ENCODE measurements at regions not wholly inside any gene's neighbourhood (a gene's known extent, or its start where the extent isn't known, plus 50 kb on each side); places are given as distances from the start of the nearest gene placed in this dataset.
"Not testable (repeated sequence)": the region's sequence is repeated elsewhere in the genome, so short reads cannot be mapped to it uniquely, and the experiment has no call there.

DNA sequence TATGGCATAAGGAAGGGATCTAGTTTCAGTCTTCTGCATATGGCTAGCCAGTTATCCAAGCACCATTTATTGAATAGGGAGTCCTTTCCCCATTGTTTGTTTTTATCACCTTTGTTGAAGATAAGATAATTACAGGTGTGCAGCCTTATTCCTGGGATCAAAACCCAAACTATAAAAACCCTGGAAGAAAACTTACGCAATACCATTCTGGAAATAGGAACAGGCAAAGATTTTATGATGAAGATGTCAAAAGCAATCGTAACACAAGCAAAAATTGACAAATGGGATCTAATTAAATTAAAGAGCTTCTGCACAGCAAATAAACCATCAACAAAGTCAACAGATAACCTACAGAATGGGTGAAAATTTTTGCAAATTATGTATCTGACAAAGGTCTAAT lies 128.5 kb upstream of the DCN start:
- DNase-seq: no peak

DNA sequence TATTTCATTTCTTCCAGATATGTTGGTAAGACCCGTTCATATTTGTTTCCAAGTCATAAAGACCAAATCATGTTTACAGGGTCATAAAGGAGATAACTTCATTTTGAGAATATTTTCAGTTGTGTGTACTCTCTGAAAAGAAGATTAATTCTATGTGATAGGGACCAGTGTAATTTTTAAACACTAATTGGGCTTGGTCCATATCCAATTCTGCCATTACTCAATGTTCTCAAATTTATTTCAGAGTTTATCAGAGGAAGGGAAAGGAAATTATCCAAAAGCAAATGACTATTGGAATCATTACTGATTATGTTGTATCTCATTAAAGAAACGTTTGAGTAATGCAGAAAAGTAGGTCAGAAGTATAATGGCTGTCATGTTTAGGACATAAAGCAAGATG lies 126.8 kb upstream of the DCN start:
- DNase-seq: no peak

DNA sequence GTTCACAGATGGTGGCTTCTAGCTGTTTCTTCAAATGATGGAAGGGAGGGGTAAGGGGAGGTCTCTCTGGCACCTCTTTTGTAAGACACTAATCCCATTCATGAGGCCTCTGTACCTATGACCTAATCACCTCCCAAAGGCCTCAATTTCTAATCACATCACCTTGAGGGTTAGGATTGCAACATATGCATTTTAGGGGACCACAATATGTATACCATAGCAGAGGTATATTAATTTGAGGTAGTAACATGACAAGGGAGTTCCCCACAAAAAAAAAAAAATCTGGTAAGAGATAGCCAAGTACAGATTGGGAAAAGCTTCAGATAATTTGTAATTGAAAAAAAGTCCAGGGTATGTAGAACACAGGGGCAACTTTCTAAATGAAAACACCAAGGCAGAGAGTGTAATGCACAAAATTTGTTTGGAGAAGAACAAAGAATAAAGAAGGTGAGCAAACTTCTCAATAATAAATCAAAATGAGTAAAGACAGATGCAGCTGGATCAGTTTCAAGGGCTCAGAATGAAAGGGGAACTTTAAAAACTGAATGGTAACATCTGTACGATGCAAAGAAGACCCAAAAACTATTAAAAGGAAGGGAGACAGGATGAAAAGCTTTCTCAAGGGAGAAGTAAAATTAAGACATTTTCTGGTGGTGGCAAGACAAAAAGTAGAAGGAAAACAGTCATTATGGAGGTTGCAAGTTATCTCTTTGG lies 125.5 kb upstream of the DCN start:
- no peak for DNase-seq

DNA sequence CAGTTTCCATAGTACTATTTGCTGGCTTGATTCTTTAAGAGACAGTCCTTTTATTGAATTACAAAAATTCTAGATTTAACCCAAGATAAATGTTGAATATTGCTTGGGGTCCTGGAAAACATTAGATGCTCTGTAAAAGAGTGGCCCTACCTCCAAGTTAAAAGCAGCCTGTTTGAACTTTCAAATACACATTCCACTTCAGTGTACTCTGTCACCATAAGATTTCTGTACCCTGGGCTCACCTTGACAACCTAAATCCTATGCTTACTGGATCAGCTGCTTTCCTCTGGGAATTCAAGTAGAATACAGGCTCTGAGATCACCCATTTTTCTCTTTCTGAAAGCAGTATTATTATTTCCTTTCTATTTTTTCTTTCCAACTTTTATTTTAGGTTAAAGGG lies 107.7 kb upstream of the DCN start:
- no peak for DNase-seq

DNA sequence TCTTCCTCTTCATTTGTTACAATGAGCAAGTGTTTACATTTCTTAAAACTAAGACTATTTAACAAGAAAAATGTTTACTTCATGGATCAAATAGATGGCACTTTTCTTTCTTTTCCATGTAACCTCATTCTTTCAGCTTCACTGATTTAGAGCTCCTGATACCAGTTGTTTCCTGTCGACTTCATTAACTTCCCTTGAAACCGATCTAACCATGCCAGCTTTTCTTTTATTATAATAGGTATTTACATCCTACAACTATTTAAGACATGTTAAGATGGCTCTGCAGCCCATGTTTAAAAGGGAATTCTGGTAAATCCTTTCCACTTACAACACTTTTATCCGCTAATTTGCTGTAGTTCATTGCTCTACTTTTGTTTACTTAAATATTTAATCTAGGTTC lies 107.3 kb upstream of the DCN start:
- no peak for DNase-seq

DNA sequence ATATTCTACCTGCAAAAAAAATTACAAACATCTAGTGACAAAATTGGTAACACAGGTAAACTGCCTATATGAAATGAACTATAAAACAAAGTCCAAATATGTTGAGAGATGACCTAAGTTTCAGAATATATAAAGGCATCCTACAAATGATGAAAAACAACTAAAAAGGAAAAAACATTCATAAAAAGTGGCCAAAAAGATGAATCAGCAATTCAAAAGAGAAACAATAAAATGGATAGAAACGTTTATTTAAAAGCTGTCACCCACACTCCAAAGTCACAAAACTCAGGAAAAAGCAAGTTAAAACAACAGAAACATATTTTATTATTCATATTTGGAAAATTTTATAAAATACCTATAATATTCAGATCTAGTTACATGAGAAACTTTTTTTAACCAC lies 106.5 kb upstream of the DCN start:
- DNase-seq: no peak

DNA sequence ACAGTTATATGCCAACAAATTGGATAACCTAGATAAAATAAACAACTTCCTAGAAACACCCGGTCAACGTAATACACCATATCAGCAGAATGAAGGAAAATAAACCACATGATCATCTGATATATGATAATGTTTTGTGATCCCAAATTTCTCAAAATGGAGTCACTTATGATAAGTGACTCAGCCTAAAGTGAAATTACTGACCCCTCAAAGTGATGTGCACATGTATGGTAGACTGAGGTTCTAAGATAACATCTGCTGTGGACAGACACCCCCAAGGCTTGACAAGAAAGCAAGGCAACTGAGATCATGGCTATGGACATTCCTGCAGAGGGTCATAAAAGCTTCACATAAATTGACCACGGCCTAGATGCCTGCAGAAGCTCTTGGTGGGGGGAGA lies 105.1 kb upstream of the DCN start:
- no peak for DNase-seq

DNA sequence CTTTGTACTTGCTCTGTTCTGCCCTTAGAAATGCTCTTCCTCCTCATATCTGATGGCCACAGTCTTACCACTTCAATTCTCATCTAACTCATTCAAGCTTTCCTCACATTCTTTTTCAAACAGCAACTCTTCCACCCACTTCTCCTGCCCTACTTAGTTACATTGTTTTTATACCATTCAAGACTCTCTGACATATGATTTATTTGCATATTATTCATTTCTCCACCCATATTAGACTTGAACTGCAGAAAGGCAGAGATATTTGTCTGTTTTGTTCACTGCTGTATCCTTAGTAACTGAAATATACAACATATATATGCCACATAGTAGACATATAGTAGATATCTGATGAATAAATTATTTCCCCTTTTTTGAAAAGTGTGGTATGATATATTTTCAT lies 95.5 kb upstream of the DCN start:
- no peak for DNase-seq

DNA sequence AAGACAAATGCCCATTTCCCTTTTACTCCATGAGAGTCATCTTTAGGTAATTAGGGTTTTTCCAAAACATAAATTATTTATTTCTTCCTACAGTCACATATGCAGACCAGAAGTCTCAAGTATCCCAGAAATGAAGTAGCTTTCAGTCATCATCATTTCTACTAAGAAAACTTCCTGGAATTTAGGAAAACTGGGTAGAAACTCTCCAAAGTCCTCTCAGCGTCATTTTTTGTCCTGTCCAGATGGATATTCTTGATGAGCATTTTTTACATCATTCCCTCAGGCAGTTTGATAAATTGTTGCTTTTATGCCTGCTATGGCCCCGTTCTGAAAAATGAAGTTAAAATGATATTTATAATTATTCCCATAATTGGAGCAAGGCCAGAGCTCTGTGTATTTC lies 93.9 kb upstream of the DCN start:
- DNase-seq: no peak

DNA sequence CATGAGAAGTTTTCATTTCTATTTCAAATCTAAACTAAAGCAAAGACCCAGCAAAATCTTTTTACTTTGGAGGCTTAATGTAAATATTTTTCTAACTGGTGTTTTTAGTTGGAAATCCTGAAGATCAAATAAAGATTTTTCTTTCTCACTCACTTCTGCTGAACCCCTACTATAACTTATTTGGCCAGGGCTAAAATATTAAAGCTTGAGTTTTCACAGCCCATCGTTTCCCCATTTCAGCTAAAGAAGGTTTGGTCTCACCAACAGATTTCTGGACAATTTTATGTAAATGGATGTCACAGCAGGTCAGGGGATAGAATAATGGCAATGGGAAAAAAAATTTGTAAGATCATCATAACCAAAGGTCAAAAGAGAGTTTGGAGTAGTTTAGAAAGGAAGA lies 92.7 kb upstream of the DCN start:
- no peak for DNase-seq

DNA sequence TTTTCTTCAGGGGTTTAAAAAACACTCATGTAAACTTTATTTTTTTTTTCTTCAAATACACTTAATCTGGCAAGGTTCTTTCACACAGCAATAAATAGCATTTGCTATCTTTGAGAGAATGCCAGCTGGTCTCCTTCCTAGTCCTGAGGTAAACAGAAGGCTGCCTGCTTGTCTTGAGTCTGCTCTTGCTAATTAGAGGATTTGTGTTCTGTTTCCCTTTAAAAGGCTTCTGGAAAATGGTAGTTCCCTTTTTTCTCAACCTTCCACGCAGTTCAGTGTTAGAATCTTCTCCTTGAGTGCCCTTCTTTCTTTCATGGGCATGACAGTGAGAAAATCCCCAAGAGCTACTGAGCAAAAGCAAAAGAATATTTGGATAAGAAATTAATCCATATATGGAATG lies 92.3 kb upstream of the DCN start:
- no peak for DNase-seq

DNA sequence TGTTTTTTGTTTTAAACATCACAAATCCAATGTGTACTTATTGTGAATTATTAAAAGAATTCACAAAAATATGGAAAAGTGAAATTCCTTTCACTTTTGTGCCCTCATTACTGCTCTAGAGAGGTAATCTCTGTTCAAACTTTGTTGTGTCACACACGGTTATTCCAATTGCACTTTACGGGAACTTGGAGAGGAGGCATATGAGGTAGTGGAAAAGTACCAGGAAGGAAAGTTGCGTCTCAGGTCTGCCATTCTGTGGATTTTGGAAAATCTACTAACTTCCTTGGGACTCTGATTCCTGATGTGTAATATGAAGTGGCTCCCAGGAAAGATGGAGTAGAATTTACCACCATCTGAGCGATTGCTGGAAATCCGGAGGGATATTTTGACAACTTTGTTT lies 90.9 kb upstream of the DCN start:
- DNase-seq: no peak

DNA sequence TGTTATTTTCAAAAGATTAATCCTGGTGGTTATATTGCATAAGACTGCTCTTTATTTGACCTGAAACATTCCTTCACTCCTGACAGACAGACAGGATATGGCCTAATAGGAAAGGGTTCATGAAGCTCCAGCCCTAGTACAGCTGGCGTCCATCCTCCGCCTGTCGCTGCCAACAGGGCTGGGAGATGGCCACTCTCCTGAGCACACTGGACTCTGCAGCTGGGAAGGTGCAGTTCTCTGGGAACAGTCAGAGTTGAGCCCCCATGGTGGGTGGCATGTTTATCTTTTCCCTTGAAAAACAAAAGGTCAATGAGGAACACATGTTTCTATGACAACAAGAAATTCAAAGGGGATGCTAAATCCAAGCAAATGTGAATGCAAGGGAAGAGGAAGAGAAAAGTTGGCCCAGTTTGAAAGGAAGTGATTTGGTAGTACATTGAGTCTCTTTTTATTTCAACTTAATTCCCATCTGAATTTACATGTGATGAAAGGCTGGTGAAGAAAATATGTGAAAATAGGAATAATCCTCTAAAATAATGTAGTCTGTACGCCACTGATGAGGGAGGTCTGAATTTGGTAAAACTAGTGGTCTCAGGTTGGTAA lies 89.9 kb upstream of the DCN start:
- no peak for DNase-seq

DNA sequence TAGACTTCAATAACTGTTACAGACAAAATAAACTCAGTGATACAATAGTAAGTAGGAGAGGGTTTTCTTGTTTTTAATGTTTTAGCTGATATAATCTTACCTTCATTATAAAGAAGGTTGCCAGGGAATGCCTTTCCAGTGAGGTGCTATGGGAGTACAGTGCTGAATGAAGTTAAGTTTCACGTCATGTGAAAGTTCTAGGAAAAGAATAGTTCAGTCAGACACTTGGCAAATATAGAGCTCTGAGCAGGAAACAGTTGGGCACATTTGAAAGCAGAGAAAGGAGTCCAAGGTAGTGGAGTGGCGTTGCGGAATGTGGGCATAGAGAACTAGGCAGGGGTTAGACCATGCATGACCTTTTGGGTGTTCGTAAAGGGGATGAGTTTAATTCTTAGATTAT lies 88.6 kb upstream of the DCN start:
- DNase-seq: no peak

DNA sequence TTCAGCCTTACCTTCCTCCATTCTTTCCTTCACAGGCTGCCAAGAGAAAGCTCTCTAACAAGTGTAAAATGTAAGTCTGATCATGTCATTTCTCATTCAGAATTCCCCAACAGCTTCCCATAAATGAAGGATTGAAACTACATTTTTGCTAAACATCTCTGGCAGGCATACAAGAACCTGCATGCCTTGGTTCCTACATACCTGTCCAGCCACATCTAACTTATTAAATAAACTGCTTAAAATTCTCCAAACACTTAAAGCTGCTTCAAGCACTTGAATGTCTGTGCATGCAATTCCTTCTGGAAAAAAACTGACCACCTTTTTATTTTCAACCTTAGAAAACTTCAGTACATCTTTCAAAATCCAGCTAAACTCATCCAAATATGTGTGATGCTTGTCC lies 84.4 kb upstream of the DCN start:
- DNase-seq: no peak

DNA sequence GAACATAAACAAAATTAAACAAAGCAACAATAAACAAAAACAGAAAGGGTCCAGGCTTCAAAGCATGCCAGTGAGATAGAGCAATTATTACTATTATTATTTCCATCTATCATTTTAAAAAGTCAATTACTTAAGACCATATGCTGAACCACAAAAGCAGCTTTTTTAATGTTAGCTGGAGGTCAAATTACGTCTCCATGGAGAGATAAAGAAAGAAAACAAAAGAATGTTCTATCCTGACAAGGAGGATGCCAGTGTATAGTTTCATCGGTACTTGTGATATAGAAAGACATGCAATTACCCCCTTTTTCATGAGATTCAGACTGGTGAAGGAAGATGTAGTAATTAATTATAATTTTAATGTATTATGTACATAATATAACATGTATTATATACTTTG lies 81.6 kb upstream of the DCN start:
- DNase-seq: no peak

DNA sequence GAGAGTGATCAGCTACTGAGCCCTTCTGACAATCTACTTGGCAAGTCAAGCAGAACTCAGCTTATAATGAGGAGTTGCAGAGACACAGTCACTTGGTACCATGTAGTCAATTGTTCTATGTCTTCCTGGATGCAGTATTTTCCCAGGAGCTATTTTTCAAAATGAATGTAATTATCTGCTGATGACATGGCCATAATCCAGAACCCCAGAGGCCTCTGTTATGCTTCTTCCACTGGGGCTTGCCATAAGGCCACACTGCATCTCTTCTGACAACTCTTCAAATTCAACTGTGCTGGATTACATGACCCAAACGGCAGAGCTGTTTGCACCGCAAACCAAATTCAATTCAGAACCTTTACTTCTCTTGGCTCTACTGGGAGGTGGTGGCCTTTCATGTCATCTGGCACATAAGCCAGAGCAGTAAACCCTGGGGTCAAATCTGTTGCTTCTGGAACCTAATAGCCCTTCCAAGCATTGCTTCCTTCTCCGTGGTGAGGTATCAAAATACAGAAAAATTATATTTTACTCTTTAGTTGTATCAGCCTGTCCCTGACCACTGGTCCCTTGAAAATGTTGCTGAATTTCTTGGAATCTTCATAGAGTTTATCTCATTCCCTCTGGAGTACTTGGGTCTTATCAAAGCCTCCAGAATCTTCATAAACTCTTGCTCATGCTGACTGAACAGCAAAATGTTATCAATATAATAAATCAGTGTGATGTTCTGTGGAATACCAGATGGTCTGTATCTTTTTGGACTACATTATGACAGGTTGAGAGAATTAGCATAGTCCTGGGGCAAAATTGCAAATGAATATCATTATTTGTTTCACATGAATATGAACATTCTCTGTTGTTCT lies 79.4 kb upstream of the DCN start:
- no peak for DNase-seq

DNA sequence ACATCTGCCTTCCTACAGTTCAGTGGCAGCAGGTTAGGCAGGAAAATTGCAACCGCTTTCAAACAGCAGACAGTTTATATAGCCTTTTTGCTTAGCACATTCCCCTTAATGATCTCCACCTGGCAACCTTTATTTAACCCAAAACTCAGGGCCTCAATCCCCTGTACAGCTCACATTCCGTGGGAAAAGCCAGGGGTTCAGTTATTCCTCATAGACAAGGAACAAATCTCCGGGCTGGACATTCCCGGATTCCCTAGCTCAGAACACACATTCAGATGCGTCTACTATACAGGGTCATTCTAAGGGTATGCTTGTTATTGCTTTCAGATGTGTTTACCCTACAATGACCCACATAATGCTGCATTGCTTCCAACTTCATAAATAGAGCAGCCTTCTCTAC lies 73.8 kb upstream of the DCN start:
- no peak for DNase-seq

DNA sequence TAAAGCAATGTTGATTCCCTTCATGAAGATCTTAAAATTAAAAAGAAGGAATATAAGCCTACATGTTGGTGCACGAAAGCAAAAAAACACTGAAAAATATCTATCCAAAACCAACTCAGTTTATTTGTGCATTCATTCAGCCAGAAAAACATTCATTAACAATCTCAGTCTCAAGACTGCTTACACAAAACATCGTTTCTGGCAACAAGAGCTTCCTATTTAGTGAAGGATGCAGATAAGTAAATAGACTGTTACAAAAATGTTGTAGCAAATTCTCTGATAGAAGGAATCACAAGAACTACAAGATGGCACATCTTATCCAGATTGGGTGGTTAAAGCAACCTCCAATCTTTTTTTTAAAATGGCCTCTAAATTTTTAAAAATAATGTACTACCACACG lies 69.7 kb upstream of the DCN start:
- no peak for DNase-seq

DNA sequence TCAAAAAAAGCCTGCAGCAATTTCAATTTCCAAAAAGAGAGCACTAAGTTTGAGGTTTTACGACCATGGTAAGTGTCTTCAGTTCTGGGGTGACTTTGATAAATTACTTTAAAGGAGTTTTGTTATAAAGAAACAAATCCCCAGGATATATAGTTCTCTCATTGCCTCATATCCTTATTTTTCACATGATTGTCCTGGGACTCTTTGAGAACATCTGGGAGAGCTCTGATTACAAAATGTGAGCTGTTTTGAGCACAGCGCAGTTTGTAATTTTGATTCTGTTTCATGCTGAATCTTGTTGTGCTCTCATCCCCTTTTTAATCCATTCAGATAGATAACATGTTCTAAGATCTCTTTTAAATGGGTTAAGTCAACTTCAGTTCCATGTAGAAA lies 67.7 kb upstream of the DCN start:
- no peak for DNase-seq

DNA sequence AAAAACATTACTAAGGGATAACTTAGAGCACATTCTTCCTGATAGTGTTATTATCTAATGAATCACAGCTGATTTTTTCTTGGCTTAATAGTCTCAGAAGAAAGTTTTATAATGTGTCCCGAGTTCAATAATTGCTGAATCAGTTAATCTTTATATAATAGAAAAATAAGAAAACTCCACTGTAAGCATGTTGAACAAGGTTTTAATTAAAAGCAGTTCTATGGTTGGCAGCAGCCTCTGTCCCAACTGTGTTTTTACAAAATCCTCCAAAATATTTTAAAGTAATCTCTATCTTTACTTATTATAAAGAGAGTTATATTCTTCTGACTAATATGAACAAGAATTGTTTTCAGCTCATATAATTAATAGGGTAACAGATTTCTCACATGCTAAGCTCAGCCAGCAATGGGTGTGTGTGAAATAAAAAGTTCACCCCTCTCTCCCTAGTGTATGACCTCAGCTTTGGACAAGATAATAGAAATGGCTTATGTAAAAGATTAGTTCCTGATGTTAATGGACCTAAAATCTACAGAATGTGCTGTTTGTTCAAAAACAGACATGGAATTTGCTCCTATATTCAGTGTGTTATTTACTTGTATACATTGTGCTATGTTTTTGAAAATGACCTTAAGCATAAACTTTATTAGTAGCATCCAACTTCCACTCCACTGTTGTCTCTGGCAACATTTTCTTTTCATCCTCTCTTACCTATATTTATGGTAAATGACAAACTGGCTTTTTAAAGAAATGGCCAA lies 67.1 kb upstream of the DCN start:
- DNase-seq: no peak

DNA sequence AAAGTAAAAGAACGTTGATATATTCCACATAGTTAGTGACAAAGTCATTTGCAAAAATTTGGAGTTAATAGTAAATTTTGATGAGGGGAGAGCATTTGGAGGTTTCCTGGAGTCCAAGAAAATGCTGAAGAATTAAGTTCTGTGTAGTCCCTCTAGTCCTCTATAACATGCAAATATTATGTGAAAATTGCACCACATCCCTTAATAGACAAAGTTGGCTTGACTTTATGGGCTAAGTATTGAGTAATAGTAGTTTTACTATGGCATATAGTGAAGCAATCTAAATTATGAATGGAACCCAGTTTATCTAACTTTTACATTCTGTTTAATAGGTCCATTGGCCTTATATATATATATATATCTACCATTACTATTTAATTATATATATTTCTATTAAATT lies 66.4 kb upstream of the DCN start:
- DNase-seq: no peak

DNA sequence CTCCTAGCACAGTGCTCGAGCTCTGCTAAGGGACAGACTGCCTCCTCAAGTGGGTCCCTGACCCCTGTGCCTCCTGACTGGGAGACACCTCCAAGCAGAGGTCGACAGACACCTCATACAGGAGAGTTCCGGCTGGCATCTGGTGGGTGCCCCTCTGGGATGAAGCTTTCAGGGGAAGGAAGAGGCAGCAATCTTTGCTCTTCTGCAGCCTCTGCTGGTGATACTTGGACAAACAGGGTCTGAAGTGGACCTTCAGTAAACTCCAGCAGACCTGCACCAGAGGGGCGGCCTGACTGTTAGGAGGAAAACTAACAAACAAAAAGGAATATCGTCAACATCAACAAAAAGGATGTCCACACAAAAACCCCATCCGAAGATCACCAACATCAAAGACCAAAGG lies 60.6 kb upstream of the DCN start:
- not testable (repeated sequence) for DNase-seq
